Esophagus squamous epithelium (tissue), 5 donors: ENCODE measurements at regions not wholly inside any gene's neighbourhood (a gene's known extent, or its start where the extent isn't known, plus 50 kb on each side); places are given as distances from the start of the nearest gene placed in this dataset.

ENCODE experiments used
- DNase-seq: peaks from one replicate; lab custom pipeline; 2025; lab: John Stamatoyannopoulos, UW
- H3K27ac ChIP-seq, 4 donors: fragments of 200-600 bp; sonication (generic); one replicate each; pipeline ENCODE4 v1.5.1; 2016 to 2019; ENCODE audit warnings: mild to moderate bottlenecking in 1 of 4
- H3K27me3 ChIP-seq, 4 donors: fragments of 200-600 bp; sonication (generic); 1 replicate in 3 of 4; 2 replicates in 1 of 4; pipeline versions ENCODE4 v1.5.1 to v1.6.0; 2017 to 2021; ENCODE audit warnings: antibody characterized with exemption in 1 of 4
- H3K36me3 ChIP-seq, 3 donors: fragments of 200-600 bp; sonication (generic); one replicate each; pipeline ENCODE4 v1.5.1; 2016 to 2019
- H3K4me1 ChIP-seq, 3 donors: fragments of 200-600 bp; sonication (generic); one replicate each; pipeline ENCODE4 v1.5.1; 2017 to 2019
- H3K4me3 ChIP-seq, 4 donors: fragments of 200-600 bp; sonication (generic); 1 replicate in 3 of 4; 2 replicates in 1 of 4; pipeline ENCODE4 v1.5.1; 2016 to 2019; ENCODE audit warnings: mild to moderate bottlenecking in 2 of 4, moderate library complexity in 1 of 4
- H3K9me3 ChIP-seq, 3 donors: fragments of 200-600 bp; sonication (generic); one replicate each; pipeline ENCODE4 v1.5.1; 2016 to 2019
- POLR2A ChIP-seq, 4 donors: fragments of 450-650 bp; IDR thresholded peaks; one replicate each; pipeline ENCODE4 v1.6.1; 2017; ENCODE audit warnings: antibody characterized with exemption in 4 of 4, mild to moderate bottlenecking in 4 of 4, moderate library complexity in 3 of 4
- WGBS, 2 donors: methylation state at CpG; one replicate each; pipeline ENCODE4 v1.1.5; 2018; 5-methylcytosine and 5-hydroxymethylcytosine counted together
- intact Hi-C: fragments of 100-400 bp; cut with DNase I; formaldehyde crosslinking; loops from one replicate; pipeline ENCODE4 v1.15.0; 2022
- TF ChIP-seq, protein P1 (sequence below), 6 experiments: fragments of 450-650 bp in 4 of 6; fragments of 200-600 bp in 2 of 6; sonication (generic) in 2 of 6; IDR thresholded peaks; one replicate each; pipeline ENCODE4 v1.5.1; 2016 to 2019; ENCODE audit warnings: antibody characterized with exemption in 6 of 6, mild to moderate bottlenecking in 4 of 6, moderate library complexity in 4 of 6
- donor health status: DM: yes; HTN: yes; CAD: no.

DNA sequence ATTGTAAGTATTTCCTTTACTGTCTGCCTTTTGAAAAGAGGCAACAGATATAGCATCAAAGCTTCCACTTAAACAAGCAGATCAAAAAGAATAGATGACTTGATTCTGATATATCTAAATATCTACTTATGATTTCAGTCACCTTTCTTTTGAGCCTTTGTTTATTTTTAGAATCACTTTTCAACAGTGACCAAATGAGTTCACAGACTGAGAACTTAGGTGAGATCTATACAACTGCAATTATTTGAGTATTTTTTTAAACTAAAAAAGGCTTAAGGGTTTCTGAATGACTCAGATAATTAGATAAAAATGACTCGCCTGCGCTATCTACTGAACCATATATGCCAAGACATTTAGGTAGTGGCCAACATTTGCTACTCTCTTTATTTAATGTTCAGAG is 166.7 kb upstream of the KCNIP4 start:
- DNase-seq: no peak
- 69 to 74% methylated on average over 2 of the region's 2 CpGs for WGBS, 2 donors
- TF ChIP-seq POLR2A (IDR thresholded peaks at IDR 0.05): no peak
- TF ChIP-seq, protein P1, sequence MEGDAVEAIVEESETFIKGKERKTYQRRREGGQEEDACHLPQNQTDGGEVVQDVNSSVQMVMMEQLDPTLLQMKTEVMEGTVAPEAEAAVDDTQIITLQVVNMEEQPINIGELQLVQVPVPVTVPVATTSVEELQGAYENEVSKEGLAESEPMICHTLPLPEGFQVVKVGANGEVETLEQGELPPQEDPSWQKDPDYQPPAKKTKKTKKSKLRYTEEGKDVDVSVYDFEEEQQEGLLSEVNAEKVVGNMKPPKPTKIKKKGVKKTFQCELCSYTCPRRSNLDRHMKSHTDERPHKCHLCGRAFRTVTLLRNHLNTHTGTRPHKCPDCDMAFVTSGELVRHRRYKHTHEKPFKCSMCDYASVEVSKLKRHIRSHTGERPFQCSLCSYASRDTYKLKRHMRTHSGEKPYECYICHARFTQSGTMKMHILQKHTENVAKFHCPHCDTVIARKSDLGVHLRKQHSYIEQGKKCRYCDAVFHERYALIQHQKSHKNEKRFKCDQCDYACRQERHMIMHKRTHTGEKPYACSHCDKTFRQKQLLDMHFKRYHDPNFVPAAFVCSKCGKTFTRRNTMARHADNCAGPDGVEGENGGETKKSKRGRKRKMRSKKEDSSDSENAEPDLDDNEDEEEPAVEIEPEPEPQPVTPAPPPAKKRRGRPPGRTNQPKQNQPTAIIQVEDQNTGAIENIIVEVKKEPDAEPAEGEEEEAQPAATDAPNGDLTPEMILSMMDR (IDR thresholded peaks at IDR 0.05): no peak
- H3K27ac ChIP-seq: no peak overlapping the region
- no peaks in the 10 kb centered on the region for H3K27me3 ChIP-seq
- no peak overlapping the region for H3K4me3 ChIP-seq
- no peaks in the 10 kb centered on the region for H3K4me1 ChIP-seq
- intact Hi-C loops: no loop called here
- H3K9me3 ChIP-seq: no peaks in the 10 kb centered on the region
- no peaks in the 10 kb centered on the region for H3K36me3 ChIP-seq

GRCh38 chr4:22103768-22104167 is 155.2 kb upstream of the KCNIP4 start:
- Histone ChIP-seq H3K27me3 (no peaks in the 10 kb centered on the region), H3K36me3 (no peaks in the 10 kb centered on the region), H3K9me3 (no peaks in the 10 kb centered on the region), H3K4me3 (no peak overlapping the region), H3K4me1 (no peaks in the 10 kb centered on the region), H3K27ac (no peak overlapping the region)
- intact Hi-C loops: no loop called here
- TF ChIP-seq POLR2A (IDR thresholded peaks at IDR 0.05): no peak
- TF ChIP-seq, protein P1 (IDR thresholded peaks at IDR 0.05): no peak
- DNase-seq: no peak
- 59 to 64% methylated on average over 2 of the region's 2 CpGs for WGBS, 2 donors

GRCh38 chr4:22099896-22100295 is 151.3 kb upstream of the KCNIP4 start:
- DNase-seq: no peak
- no peak for TF ChIP-seq POLR2A (IDR thresholded peaks at IDR 0.05)
- TF ChIP-seq, protein P1 (IDR thresholded peaks at IDR 0.05): no peak
- WGBS, 2 donors: 67 to 82% methylated on average over 2 of the region's 2 CpGs
- H3K9me3 ChIP-seq: no peaks in the 10 kb centered on the region
- intact Hi-C loops: no loop called here
- H3K4me1 ChIP-seq: no peaks in the 10 kb centered on the region
- no peaks in the 10 kb centered on the region for H3K27me3 ChIP-seq
- H3K27ac ChIP-seq: no peak overlapping the region
- H3K36me3 ChIP-seq: no peaks in the 10 kb centered on the region
- no peak overlapping the region for H3K4me3 ChIP-seq

DNA sequence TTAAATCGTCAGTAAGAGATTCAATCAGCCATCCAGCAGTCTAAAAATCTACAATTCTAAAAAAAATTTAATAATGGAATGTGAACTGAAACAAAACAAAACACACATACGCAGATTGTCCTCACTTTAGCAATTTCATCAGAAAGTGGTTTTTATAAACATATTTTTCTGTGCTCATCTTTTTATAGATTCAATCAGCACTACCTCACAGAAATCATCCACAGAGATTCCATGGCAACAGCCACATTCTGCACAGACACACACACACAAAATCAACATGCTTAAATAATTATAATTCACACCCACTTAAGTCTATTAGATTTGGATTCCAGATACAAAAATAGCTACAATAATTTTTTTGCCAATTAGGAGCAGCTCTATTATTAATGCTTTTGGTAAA is 149.0 kb upstream of the KCNIP4 start:
- intact Hi-C loops: no loop called here
- Histone ChIP-seq H3K27ac (no peak overlapping the region), H3K36me3 (no peaks in the 10 kb centered on the region), H3K4me3 (no peak overlapping the region), H3K27me3 (no peaks in the 10 kb centered on the region), H3K4me1 (no peaks in the 10 kb centered on the region), H3K9me3 (no peaks in the 10 kb centered on the region)
- no peak for DNase-seq
- 69 to 71% methylated on average over 2 of the region's 2 CpGs for WGBS, 2 donors
- TF ChIP-seq, protein P1 (IDR thresholded peaks at IDR 0.05): no peak
- TF ChIP-seq POLR2A (IDR thresholded peaks at IDR 0.05): no peak

GRCh38 chr4:22094217-22094616 is 145.6 kb upstream of the KCNIP4 start:
- Histone ChIP-seq H3K4me3 (no peak overlapping the region), H3K36me3 (no peaks in the 10 kb centered on the region), H3K4me1 (no peaks in the 10 kb centered on the region), H3K27me3 (no peaks in the 10 kb centered on the region), H3K27ac (no peak overlapping the region), H3K9me3 (no peaks in the 10 kb centered on the region)
- DNase-seq: no peak
- no peak for TF ChIP-seq POLR2A (IDR thresholded peaks at IDR 0.05)
- TF ChIP-seq, protein P1 (IDR thresholded peaks at IDR 0.05): no peak
- intact Hi-C loops: no loop called here
